ENCODE measurements at regions not wholly inside any gene's neighbourhood (a gene's known extent, or its start where the extent isn't known, plus 50 kb on each side); places are given as distances from the start of the nearest gene placed in this dataset.

DNA sequence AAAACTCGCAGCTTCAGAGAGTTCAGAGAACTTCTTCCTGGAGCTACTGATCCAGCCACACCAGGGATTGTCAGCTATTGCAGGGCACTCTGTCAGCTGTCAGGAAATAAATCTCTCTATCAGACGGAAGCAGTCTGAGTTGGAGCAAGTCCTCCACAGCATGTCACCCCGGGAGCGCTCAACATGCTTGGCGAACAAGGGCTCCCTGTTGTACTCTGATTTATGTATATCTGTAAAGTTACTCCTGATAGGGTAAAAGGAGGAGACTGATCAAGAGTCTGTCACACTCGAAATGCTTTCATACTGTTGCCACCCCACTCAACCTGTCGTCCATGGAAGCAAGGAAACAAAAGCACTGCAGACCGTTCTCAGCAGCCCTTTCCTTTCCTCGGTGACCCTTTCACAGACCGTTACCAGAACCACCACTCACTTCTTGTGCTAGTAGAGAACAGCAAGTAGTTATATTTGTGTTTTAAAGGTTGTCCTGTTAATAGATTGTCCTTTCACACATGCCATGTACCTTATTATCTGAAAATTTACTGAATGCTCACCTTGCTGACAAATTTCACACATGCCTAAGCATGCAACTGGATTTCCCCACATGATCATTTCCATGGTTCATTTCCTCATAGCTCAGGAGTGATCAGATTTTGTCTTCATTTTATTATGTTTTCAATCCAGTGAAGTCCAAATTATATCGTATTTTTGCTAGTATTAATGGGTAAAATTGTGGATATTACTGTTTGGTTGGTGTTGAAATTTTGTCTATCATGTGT, 2108.9 kb upstream of the TENM3 start:
- DNase-seq (ENCODE audit: extremely low read depth, insufficient read length), result peak; percentile 15
- TF ChIP-seq, protein P1, sequence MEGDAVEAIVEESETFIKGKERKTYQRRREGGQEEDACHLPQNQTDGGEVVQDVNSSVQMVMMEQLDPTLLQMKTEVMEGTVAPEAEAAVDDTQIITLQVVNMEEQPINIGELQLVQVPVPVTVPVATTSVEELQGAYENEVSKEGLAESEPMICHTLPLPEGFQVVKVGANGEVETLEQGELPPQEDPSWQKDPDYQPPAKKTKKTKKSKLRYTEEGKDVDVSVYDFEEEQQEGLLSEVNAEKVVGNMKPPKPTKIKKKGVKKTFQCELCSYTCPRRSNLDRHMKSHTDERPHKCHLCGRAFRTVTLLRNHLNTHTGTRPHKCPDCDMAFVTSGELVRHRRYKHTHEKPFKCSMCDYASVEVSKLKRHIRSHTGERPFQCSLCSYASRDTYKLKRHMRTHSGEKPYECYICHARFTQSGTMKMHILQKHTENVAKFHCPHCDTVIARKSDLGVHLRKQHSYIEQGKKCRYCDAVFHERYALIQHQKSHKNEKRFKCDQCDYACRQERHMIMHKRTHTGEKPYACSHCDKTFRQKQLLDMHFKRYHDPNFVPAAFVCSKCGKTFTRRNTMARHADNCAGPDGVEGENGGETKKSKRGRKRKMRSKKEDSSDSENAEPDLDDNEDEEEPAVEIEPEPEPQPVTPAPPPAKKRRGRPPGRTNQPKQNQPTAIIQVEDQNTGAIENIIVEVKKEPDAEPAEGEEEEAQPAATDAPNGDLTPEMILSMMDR (IDR thresholded peaks at IDR 0.05; ENCODE audit: insufficient read depth, low read length, poor library complexity, severe bottlenecking), result no peak
- Histone ChIP-seq H3K4me3 (replicated peaks; ENCODE audit: low read depth, low read length) (peak overlapping the region; percentile 33), H3K27me3 (replicated peaks; ENCODE audit: control insufficient read depth, insufficient read depth, low read length) (no peaks in the 10 kb centered on the region), H3K36me3 (ENCODE audit: control insufficient read depth, insufficient read depth, low read length) (no peaks in the 10 kb centered on the region)

DNA sequence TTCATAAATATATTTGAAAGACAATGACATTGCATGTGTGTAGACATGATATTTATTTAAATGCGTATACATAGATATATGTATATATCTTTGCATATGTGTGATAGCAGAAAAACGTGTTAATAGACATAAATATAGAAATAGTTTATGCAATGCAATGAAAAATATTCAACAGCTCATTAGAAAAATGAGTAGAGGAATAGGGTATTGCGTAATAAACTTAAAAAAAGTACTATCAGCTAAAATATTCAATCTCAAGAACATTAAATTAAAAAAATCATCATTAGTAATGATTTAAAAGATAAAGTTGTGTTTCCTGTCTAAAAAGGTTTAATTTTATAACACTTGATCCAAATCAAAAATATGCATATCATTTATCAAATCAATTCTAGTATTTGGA, 2101.5 kb upstream of the TENM3 start:
- Histone ChIP-seq H3K27me3 (replicated peaks; ENCODE audit: control insufficient read depth, insufficient read depth, low read length) (no peaks in the 10 kb centered on the region), H3K4me3 (replicated peaks; ENCODE audit: low read depth, low read length) (no peak overlapping the region), H3K36me3 (ENCODE audit: control insufficient read depth, insufficient read depth, low read length) (no peaks in the 10 kb centered on the region)
- DNase-seq (ENCODE audit: extremely low read depth, insufficient read length), result no peak
- TF ChIP-seq, protein P1 (IDR thresholded peaks at IDR 0.05; ENCODE audit: insufficient read depth, low read length, poor library complexity, severe bottlenecking), result no peak

DNA sequence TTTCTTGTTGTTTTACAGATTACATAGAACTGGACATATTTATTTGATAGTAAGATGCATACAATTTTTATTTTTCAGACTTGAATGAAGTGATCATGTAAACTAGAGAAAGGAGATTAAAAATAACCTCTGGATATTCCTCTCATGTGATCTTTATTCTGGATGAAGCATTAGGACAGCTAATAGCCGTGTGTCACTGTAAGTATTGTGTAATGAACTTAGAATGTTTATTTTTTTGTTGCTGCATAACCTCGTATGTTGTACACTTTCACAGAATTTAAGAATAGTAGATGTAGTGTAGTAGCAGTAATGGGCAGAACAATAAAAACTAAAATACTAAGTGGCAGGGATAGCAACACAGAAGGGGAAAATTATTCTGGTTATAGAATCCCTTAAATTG, 2094.5 kb upstream of the TENM3 start:
- no peak for DNase-seq (ENCODE audit: extremely low read depth, insufficient read length)
- TF ChIP-seq, protein P1 (IDR thresholded peaks at IDR 0.05; ENCODE audit: insufficient read depth, low read length, poor library complexity, severe bottlenecking), result no peak
- Histone ChIP-seq H3K36me3 (ENCODE audit: control insufficient read depth, insufficient read depth, low read length) (no peaks in the 10 kb centered on the region), H3K27me3 (replicated peaks; ENCODE audit: control insufficient read depth, insufficient read depth, low read length) (no peaks in the 10 kb centered on the region), H3K4me3 (replicated peaks; ENCODE audit: low read depth, low read length) (no peak overlapping the region)

DNA sequence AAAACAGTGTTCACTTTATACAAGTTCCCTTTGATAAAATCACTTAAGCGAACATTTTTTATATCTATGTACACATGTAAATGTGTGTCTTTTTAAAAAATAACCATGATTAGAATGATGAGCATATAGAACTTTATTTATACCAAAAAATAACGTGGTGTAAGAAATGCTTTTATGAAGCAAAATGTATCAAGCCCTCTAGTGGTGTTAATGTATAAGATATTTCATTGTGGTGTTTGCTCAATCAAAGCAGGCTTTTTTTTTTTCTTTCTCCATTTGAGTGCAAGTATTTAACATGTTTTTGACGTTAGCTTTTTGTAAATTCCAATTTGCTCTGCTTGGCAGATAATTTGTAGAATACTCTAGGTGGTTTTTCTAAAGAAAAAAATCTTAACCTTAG, 2092.4 kb upstream of the TENM3 start:
- Histone ChIP-seq H3K36me3 (ENCODE audit: control insufficient read depth, insufficient read depth, low read length) (no peaks in the 10 kb centered on the region), H3K4me3 (replicated peaks; ENCODE audit: low read depth, low read length) (no peak overlapping the region), H3K27me3 (replicated peaks; ENCODE audit: control insufficient read depth, insufficient read depth, low read length) (no peaks in the 10 kb centered on the region)
- TF ChIP-seq, protein P1 (IDR thresholded peaks at IDR 0.05; ENCODE audit: insufficient read depth, low read length, poor library complexity, severe bottlenecking), result no peak
- no peak for DNase-seq (ENCODE audit: extremely low read depth, insufficient read length)

DNA sequence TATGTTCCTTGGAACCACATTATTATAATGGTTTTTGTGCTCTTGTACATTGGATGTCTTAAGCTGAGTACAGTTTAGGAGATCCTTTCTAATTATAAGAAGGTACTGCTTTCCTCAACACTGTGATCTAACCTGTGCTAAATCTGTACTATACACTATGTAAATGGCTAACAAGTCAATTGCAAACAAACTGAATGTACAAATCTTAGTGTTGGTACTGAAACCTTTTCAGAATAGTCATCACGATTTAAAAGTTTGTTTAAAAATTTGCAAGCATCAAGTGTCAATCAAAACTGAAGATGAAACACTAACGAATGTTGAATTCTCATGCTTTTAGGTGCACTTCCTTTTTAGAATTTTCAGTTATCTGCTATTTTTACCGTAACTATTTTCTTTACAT, 2090.4 kb upstream of the TENM3 start:
- no peak for DNase-seq (ENCODE audit: extremely low read depth, insufficient read length)
- no peaks in the 10 kb centered on the region for H3K36me3 ChIP-seq (ENCODE audit: control insufficient read depth, insufficient read depth, low read length)
- no peaks in the 10 kb centered on the region for H3K27me3 ChIP-seq (replicated peaks; ENCODE audit: control insufficient read depth, insufficient read depth, low read length)
- TF ChIP-seq, protein P1 (IDR thresholded peaks at IDR 0.05; ENCODE audit: insufficient read depth, low read length, poor library complexity, severe bottlenecking), result no peak
- no peak overlapping the region for H3K4me3 ChIP-seq (replicated peaks; ENCODE audit: low read depth, low read length)
